Brain microvascular endothelial cell (primary cell): ENCODE measurements at regions not wholly inside any gene's neighbourhood (a gene's known extent, or its start where the extent isn't known, plus 50 kb on each side); places are given as distances from the start of the nearest gene placed in this dataset.

Source experiments
- DNase-seq: peaks from one replicate; pipeline ENCODE4 v3.0.0-alpha.2; 2020
- H3K27ac ChIP-seq: fragments of 250-450 bp; sonication (Bioruptor Pico); 2 replicates; pipeline ENCODE4 v1.5.1; 2020; ENCODE audit warnings: mild to moderate bottlenecking, moderate library complexity
- H3K27me3 ChIP-seq: fragments of 250-450 bp; sonication (Bioruptor Pico); replicated peaks from 2 replicates; pipeline ENCODE4 v1.5.1; 2020; ENCODE audit warnings: mild to moderate bottlenecking
- H3K36me3 ChIP-seq: fragments of 250-450 bp; sonication (Bioruptor Pico); replicated peaks from 2 replicates; pipeline ENCODE4 v1.5.1; 2020; ENCODE audit warnings: mild to moderate bottlenecking
- H3K4me3 ChIP-seq: 2 replicates; pipeline ENCODE4 v1.5.1; 2011; ENCODE audit warnings: low read depth, mild to moderate bottlenecking, control low read depth, low read length, moderate library complexity
- CTCF ChIP-seq: IDR thresholded peaks from 2 replicates; pipeline ENCODE4 v1.5.1; 2011; ENCODE audit warnings: low read depth, mild to moderate bottlenecking, moderate library complexity, low read length, control low read depth, inconsistent platforms; ENCODE audit errors: missing control alignments
- in situ Hi-C: cut with HindIII; loops from 2 replicates; pipeline ENCODE4 v1.10.0; 2017; ENCODE audit warnings: low sequenced_read_pairs, low pct_ligation_motif_present

GRCh38 chr5:40404613-40405012 lies 275.1 kb upstream of the PTGER4 start:
- no peaks in the 10 kb centered on the region for H3K36me3 ChIP-seq
- DNase-seq = no peak
- H3K27ac ChIP-seq = no peak overlapping the region
- no peak overlapping the region for H3K4me3 ChIP-seq
- no peak for TF ChIP-seq CTCF
- in situ Hi-C loops = no loop called here
- H3K27me3 ChIP-seq = no peaks in the 10 kb centered on the region

GRCh38 chr5:40402007-40402364 lies 277.7 kb upstream of the PTGER4 start:
- in situ Hi-C loops = no loop called here
- Histone ChIP-seq H3K27ac (no peak overlapping the region), H3K27me3 (no peaks in the 10 kb centered on the region), H3K36me3 (no peaks in the 10 kb centered on the region), H3K4me3 (no peak overlapping the region)
- TF ChIP-seq CTCF = no peak
- peak; percentile 50 for DNase-seq

GRCh38 chr5:40401284-40402006 lies 278.3 kb upstream of the PTGER4 start:
- Histone ChIP-seq H3K36me3 (no peaks in the 10 kb centered on the region), H3K27ac (peak overlapping the region; percentile 19), H3K27me3 (no peaks in the 10 kb centered on the region), H3K4me3 (no peak overlapping the region)
- peak; percentile 40 for DNase-seq
- in situ Hi-C loops = no loop called here
- TF ChIP-seq CTCF = no peak

- Histone ChIP-seq H3K27ac (no peak overlapping the region), H3K36me3 (no peaks in the 10 kb centered on the region), H3K4me3 (no peak overlapping the region), H3K27me3 (no peaks in the 10 kb centered on the region)
- DNase-seq = no peak
- in situ Hi-C loops = no loop called here
- no peak for TF ChIP-seq CTCF
Observed at GRCh38 chr5:40400245-40400644, 279.5 kb upstream of the PTGER4 start.

GRCh38 chr5:40399349-40399748 lies 280.4 kb upstream of the PTGER4 start:
- DNase-seq = no peak
- Histone ChIP-seq H3K27ac (no peak overlapping the region), H3K27me3 (no peaks in the 10 kb centered on the region), H3K36me3 (no peaks in the 10 kb centered on the region), H3K4me3 (no peak overlapping the region)
- in situ Hi-C loops = no loop called here
- TF ChIP-seq CTCF = no peak

GRCh38 chr5:40397976-40398375 lies 281.7 kb upstream of the PTGER4 start:
- in situ Hi-C loops = no loop called here
- no peaks in the 10 kb centered on the region for H3K36me3 ChIP-seq

More at GRCh38 chr5:40397976-40398375, 281.7 kb upstream of the PTGER4 start:
- DNase-seq = no peak
- TF ChIP-seq CTCF = no peak
- H3K27ac ChIP-seq = no peak overlapping the region
- no peak overlapping the region for H3K4me3 ChIP-seq
- no peaks in the 10 kb centered on the region for H3K27me3 ChIP-seq
